Liver (tissue), 8 donors: ENCODE measurements at regions not wholly inside any gene's neighbourhood (a gene's known extent, or its start where the extent isn't known, plus 50 kb on each side); places are given as distances from the start of the nearest gene placed in this dataset.

Experiments used
- DNase-seq: peaks from one replicate; pipeline ENCODE4 v3.0.0-alpha.2; 2017; ENCODE audit warnings: low spot score
- H3K27ac ChIP-seq, 2 donors: one replicate each; pipeline ENCODE4 v1.7.0; 2013; ENCODE audit warnings: inconsistent platforms in 2 of 2, low read length in 2 of 2, control low read depth in 1 of 2, low read depth in 1 of 2, mild to moderate bottlenecking in 1 of 2
- H3K27me3 ChIP-seq, 4 donors: one replicate each; pipeline versions ENCODE4 v1.6.1 to v1.7.0; 2013; ENCODE audit warnings: low read length in 3 of 4, inconsistent platforms in 1 of 4, mild to moderate bottlenecking in 1 of 4, moderate library complexity in 1 of 4; ENCODE audit not compliant: control insufficient read depth in 4 of 4, insufficient read depth in 4 of 4
- H3K36me3 ChIP-seq, 4 donors: one replicate each; pipeline versions ENCODE4 v1.6.1 to v1.7.0; 2013; ENCODE audit warnings: low read length in 3 of 4, mild to moderate bottlenecking in 3 of 4, low read depth in 1 of 4, moderate library complexity in 1 of 4; ENCODE audit not compliant: control insufficient read depth in 4 of 4, insufficient read depth in 3 of 4
- H3K4me1 ChIP-seq, 4 donors: one replicate each; pipeline versions ENCODE4 v1.6.1 to v1.7.0; 2013; ENCODE audit warnings: low read length in 3 of 4, mild to moderate bottlenecking in 3 of 4, moderate library complexity in 1 of 4; ENCODE audit not compliant: control insufficient read depth in 4 of 4, insufficient read depth in 4 of 4
- H3K4me3 ChIP-seq, 3 donors: one replicate each; pipeline versions ENCODE4 v1.6.1 to v1.7.0; 2013; ENCODE audit warnings: low read length in 3 of 3, control low read depth in 1 of 3, low read depth in 1 of 3, mild to moderate bottlenecking in 1 of 3
- H3K9ac ChIP-seq, 2 donors: one replicate each; pipeline ENCODE4 v1.7.0; 2013; ENCODE audit warnings: low read length in 2 of 2, mild to moderate bottlenecking in 2 of 2, moderate library complexity in 2 of 2, control low read depth in 1 of 2, low read depth in 1 of 2
- H3K9me3 ChIP-seq, 4 donors: one replicate each; pipeline versions ENCODE4 v1.6.1 to v1.7.0; 2013; ENCODE audit warnings: low read length in 3 of 4; ENCODE audit not compliant: control insufficient read depth in 4 of 4
- EGR1 ChIP-seq, 2 donors: IDR thresholded peaks; 2 replicates each; pipeline ENCODE4 v1.6.1; 2016 to 2018; ENCODE audit warnings: antibody characterized with exemption in 2 of 2, low read depth in 2 of 2
- FOXA1 ChIP-seq: IDR thresholded peaks from 2 replicates; pipeline ENCODE4 v1.6.1; 2016; ENCODE audit warnings: antibody characterized with exemption
- FOXA2 ChIP-seq: IDR thresholded peaks from 2 replicates; pipeline ENCODE4 v1.6.1; 2016; ENCODE audit warnings: antibody characterized with exemption
- GABPA ChIP-seq, 2 donors: IDR thresholded peaks in 1 of 2; conservative IDR thresholded peaks in 1 of 2; 2 replicates each; pipeline ENCODE4 v1.6.1; 2016; ENCODE audit warnings: antibody characterized with exemption in 2 of 2, mild to moderate bottlenecking in 1 of 2, moderate library complexity in 1 of 2
- HNF4A ChIP-seq, 2 donors: conservative IDR thresholded peaks; 2 replicates each; pipeline ENCODE4 v1.6.1; 2016; ENCODE audit warnings: antibody characterized with exemption in 2 of 2, mild to moderate bottlenecking in 2 of 2
- HNF4G ChIP-seq: IDR thresholded peaks from 2 replicates; pipeline ENCODE4 v1.6.1; 2016; ENCODE audit warnings: antibody characterized with exemption
- JUND ChIP-seq, 2 donors: IDR thresholded peaks; 2 replicates each; pipeline ENCODE4 v1.6.1; 2016; ENCODE audit warnings: antibody characterized with exemption in 2 of 2
- TAF1 ChIP-seq: conservative IDR thresholded peaks from 2 replicates; pipeline ENCODE4 v1.6.1; 2016; ENCODE audit warnings: antibody characterized with exemption, mild to moderate bottlenecking
- YY1 ChIP-seq: IDR thresholded peaks from 2 replicates; pipeline ENCODE4 v1.6.1; 2016; ENCODE audit warnings: antibody characterized with exemption, mild to moderate bottlenecking
- WGBS: extraction: QIAGEN DNeasy Blood & Tissue Kit; methylation state at CpG from one replicate; pipeline ENCODE4 v1.1.7; 2013; 5-methylcytosine and 5-hydroxymethylcytosine counted together
- TF ChIP-seq, protein P1 (sequence below): fragments of 150-350 bp; IDR thresholded peaks from 2 replicates; pipeline ENCODE4 v1.5.1; 2017; ENCODE audit warnings: improper control_type of control experiment, low read depth, low read length; ENCODE audit not compliant: missing input control
- TF ChIP-seq, protein P2 (sequence below): IDR thresholded peaks from 2 replicates; pipeline ENCODE4 v1.6.1; 2016; ENCODE audit warnings: antibody characterized with exemption, mild to moderate bottlenecking
- TF ChIP-seq, protein P3 (sequence below): IDR thresholded peaks from 2 replicates; pipeline ENCODE4 v1.6.1; 2016; ENCODE audit warnings: antibody characterized with exemption
- TF ChIP-seq, protein P4 (sequence below): IDR thresholded peaks from 2 replicates; pipeline ENCODE4 v1.6.1; 2016; ENCODE audit warnings: antibody characterized with exemption
- TF ChIP-seq, protein P5 (sequence below): IDR thresholded peaks from 2 replicates; pipeline ENCODE4 v1.6.1; 2016; ENCODE audit warnings: antibody characterized with exemption
- donor health status: healthy.
- donor health status: healthy.
- donor health status: healthy.
- donor health status: healthy.
- donor health status: healthy.

DNA sequence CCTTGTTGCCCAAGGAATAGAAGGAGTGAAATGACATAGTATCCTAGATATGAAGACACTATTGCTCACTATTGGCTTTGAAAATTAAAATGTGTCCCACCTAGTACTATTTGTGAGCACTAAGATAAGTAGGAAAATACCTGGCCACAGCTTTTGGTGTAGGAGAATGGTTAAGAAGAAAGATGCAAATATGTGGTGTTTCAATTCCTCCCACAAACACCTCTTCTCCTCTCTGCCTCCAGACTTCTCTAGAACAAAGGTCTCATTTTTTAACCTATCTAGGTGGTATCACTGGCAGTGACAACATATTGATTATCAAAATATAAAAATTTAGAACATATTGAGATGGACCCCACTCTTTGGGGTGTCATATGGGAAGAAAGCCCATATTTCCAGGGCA lies 929.9 kb upstream of the FANCL start:
- H3K9me3 ChIP-seq = no peaks in the 10 kb centered on the region
- no peak for TF ChIP-seq FOXA1
- TF ChIP-seq, protein P1, sequence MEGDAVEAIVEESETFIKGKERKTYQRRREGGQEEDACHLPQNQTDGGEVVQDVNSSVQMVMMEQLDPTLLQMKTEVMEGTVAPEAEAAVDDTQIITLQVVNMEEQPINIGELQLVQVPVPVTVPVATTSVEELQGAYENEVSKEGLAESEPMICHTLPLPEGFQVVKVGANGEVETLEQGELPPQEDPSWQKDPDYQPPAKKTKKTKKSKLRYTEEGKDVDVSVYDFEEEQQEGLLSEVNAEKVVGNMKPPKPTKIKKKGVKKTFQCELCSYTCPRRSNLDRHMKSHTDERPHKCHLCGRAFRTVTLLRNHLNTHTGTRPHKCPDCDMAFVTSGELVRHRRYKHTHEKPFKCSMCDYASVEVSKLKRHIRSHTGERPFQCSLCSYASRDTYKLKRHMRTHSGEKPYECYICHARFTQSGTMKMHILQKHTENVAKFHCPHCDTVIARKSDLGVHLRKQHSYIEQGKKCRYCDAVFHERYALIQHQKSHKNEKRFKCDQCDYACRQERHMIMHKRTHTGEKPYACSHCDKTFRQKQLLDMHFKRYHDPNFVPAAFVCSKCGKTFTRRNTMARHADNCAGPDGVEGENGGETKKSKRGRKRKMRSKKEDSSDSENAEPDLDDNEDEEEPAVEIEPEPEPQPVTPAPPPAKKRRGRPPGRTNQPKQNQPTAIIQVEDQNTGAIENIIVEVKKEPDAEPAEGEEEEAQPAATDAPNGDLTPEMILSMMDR = no peak
- TF ChIP-seq GABPA (IDR thresholded peaks at IDR 0.05 in 1 of 2, conservative IDR thresholded peaks at IDR 0.05 in 1 of 2) = no peak
- no peak for TF ChIP-seq EGR1 (IDR thresholded peaks at IDR 0.05; ENCODE audit: low read depth in 2 of 2)
- TF ChIP-seq, protein P2, sequence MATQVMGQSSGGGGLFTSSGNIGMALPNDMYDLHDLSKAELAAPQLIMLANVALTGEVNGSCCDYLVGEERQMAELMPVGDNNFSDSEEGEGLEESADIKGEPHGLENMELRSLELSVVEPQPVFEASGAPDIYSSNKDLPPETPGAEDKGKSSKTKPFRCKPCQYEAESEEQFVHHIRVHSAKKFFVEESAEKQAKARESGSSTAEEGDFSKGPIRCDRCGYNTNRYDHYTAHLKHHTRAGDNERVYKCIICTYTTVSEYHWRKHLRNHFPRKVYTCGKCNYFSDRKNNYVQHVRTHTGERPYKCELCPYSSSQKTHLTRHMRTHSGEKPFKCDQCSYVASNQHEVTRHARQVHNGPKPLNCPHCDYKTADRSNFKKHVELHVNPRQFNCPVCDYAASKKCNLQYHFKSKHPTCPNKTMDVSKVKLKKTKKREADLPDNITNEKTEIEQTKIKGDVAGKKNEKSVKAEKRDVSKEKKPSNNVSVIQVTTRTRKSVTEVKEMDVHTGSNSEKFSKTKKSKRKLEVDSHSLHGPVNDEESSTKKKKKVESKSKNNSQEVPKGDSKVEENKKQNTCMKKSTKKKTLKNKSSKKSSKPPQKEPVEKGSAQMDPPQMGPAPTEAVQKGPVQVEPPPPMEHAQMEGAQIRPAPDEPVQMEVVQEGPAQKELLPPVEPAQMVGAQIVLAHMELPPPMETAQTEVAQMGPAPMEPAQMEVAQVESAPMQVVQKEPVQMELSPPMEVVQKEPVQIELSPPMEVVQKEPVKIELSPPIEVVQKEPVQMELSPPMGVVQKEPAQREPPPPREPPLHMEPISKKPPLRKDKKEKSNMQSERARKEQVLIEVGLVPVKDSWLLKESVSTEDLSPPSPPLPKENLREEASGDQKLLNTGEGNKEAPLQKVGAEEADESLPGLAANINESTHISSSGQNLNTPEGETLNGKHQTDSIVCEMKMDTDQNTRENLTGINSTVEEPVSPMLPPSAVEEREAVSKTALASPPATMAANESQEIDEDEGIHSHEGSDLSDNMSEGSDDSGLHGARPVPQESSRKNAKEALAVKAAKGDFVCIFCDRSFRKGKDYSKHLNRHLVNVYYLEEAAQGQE = no peak
- TF ChIP-seq, protein P3, sequence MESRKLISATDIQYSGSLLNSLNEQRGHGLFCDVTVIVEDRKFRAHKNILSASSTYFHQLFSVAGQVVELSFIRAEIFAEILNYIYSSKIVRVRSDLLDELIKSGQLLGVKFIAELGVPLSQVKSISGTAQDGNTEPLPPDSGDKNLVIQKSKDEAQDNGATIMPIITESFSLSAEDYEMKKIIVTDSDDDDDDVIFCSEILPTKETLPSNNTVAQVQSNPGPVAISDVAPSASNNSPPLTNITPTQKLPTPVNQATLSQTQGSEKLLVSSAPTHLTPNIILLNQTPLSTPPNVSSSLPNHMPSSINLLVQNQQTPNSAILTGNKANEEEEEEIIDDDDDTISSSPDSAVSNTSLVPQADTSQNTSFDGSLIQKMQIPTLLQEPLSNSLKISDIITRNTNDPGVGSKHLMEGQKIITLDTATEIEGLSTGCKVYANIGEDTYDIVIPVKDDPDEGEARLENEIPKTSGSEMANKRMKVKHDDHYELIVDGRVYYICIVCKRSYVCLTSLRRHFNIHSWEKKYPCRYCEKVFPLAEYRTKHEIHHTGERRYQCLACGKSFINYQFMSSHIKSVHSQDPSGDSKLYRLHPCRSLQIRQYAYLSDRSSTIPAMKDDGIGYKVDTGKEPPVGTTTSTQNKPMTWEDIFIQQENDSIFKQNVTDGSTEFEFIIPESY = no peak
- H3K36me3 ChIP-seq = no peaks in the 10 kb centered on the region
- no peak overlapping the region for H3K4me3 ChIP-seq
- H3K9ac ChIP-seq = no peak overlapping the region
- no peak overlapping the region for H3K27ac ChIP-seq
- no peaks in the 10 kb centered on the region for H3K27me3 ChIP-seq
- no peak for DNase-seq
- H3K4me1 ChIP-seq = peaks cover 0 to 4% (median 2%) of the 10 kb centered on the region in 4 donors

DNA sequence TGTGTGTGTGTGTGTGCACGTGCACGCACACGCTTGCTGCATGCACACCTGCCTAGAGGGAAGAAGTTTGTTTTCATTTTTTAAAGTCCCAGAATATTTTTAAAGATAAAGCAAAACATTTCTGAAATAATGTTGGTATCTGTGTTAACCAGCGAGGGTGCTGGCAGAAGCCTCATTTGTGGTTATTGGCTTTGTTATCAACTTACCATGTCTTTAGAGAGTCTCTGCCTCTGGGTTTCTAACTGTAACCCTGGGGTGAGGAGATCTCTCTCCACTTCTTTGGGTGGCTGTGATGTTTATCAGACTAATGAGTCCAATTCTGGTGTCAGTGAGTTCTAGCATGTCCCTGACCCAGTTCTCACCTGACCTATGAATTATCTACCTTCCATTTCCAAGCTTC lies 927.6 kb upstream of the FANCL start:
- H3K27me3 ChIP-seq = no peaks in the 10 kb centered on the region
- no peak overlapping the region for H3K4me3 ChIP-seq
- no peak overlapping the region for H3K9ac ChIP-seq
- DNase-seq = no peak
- H3K4me1 ChIP-seq = peaks cover 0 to 4% (median 2%) of the 10 kb centered on the region in 4 donors
- TF ChIP-seq HNF4A (conservative IDR thresholded peaks at IDR 0.05) (no peak), FOXA2 (no peak), FOXA1 (no peak), TAF1 (no peak), EGR1 (IDR thresholded peaks at IDR 0.05; ENCODE audit: low read depth in 2 of 2) (no peak), JUND (IDR thresholded peaks at IDR 0.05) (no peak), HNF4G (no peak), YY1 (no peak)
- TF ChIP-seq, protein P2 = no peak
- TF ChIP-seq, protein P4, sequence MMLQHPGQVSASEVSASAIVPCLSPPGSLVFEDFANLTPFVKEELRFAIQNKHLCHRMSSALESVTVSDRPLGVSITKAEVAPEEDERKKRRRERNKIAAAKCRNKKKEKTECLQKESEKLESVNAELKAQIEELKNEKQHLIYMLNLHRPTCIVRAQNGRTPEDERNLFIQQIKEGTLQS = no peak
- TF ChIP-seq, protein P5, sequence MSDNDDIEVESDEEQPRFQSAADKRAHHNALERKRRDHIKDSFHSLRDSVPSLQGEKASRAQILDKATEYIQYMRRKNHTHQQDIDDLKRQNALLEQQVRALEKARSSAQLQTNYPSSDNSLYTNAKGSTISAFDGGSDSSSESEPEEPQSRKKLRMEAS = no peak
- TF ChIP-seq, protein P1 = no peak
- TF ChIP-seq, protein P3 = no peak
- no peak overlapping the region for H3K27ac ChIP-seq
- no peaks in the 10 kb centered on the region for H3K9me3 ChIP-seq
- no peaks in the 10 kb centered on the region for H3K36me3 ChIP-seq
- WGBS = 89% methylated on average over 4 of the region's 4 CpGs
